Esophagus squamous epithelium (tissue), 5 donors: ENCODE measurements at regions not wholly inside any gene's neighbourhood (a gene's known extent, or its start where the extent isn't known, plus 50 kb on each side); places are given as distances from the start of the nearest gene placed in this dataset.

Source experiments
- DNase-seq: peaks from one replicate; lab custom pipeline; 2025; lab: John Stamatoyannopoulos, UW
- H3K27ac ChIP-seq, 4 donors: fragments of 200-600 bp; sonication (generic); one replicate each; pipeline ENCODE4 v1.5.1; 2016 to 2019; ENCODE audit warnings: mild to moderate bottlenecking in 1 of 4
- H3K27me3 ChIP-seq, 4 donors: fragments of 200-600 bp; sonication (generic); 1 replicate in 3 of 4; 2 replicates in 1 of 4; pipeline versions ENCODE4 v1.5.1 to v1.6.0; 2017 to 2021; ENCODE audit warnings: antibody characterized with exemption in 1 of 4
- H3K36me3 ChIP-seq, 3 donors: fragments of 200-600 bp; sonication (generic); one replicate each; pipeline ENCODE4 v1.5.1; 2016 to 2019
- H3K4me1 ChIP-seq, 3 donors: fragments of 200-600 bp; sonication (generic); one replicate each; pipeline ENCODE4 v1.5.1; 2017 to 2019
- H3K4me3 ChIP-seq, 4 donors: fragments of 200-600 bp; sonication (generic); 1 replicate in 3 of 4; 2 replicates in 1 of 4; pipeline ENCODE4 v1.5.1; 2016 to 2019; ENCODE audit warnings: mild to moderate bottlenecking in 2 of 4, moderate library complexity in 1 of 4
- H3K9me3 ChIP-seq, 3 donors: fragments of 200-600 bp; sonication (generic); one replicate each; pipeline ENCODE4 v1.5.1; 2016 to 2019
- POLR2A ChIP-seq, 4 donors: fragments of 450-650 bp; IDR thresholded peaks; one replicate each; pipeline ENCODE4 v1.6.1; 2017; ENCODE audit warnings: antibody characterized with exemption in 4 of 4, mild to moderate bottlenecking in 4 of 4, moderate library complexity in 3 of 4
- WGBS, 2 donors: methylation state at CpG; one replicate each; pipeline ENCODE4 v1.1.5; 2018; 5-methylcytosine and 5-hydroxymethylcytosine counted together
- intact Hi-C: fragments of 100-400 bp; cut with DNase I; formaldehyde crosslinking; loops from one replicate; pipeline ENCODE4 v1.15.0; 2022
- TF ChIP-seq, protein P1 (sequence below), 6 experiments: fragments of 450-650 bp in 4 of 6; fragments of 200-600 bp in 2 of 6; sonication (generic) in 2 of 6; IDR thresholded peaks; one replicate each; pipeline ENCODE4 v1.5.1; 2016 to 2019; ENCODE audit warnings: antibody characterized with exemption in 6 of 6, mild to moderate bottlenecking in 4 of 6, moderate library complexity in 4 of 6
- donor health status: DM: yes; HTN: yes; CAD: no.

DNA sequence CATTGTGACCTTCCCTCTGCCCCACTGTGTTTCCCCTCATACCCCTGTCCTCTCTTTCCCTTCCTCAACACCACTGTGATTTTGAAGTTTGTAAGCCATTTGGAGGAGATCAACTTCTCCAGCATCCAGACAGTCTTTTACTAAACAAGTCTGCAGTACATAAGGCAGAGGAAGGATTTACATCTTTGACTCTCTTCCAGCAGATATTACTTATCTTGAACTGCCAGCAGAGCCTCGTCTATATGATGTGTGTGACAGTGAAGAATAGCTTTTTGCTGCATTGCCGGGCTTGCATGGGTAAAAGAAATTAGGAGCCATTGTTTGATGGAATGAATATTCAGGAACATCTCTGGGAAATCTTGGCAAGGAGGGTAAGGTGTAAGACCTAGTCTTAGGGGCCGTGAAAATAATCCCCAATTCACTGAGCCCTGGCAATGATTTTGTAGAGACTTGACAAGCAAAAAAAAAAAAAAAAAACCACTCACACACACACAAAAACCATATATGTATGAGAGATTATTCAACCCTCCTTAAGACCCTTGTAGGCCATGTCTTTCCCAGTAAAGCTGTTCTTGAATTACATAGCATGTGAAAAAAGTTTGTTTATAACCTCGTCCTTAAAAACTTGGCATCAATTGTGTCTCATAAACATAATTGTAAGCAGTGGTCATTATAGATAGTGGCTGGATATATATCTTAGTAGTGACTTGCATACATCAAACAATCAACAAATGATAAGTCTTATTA, 903.9 kb downstream of the CDH11 start:
- Histone ChIP-seq H3K4me3 (no peak overlapping the region), H3K27me3 (no peaks in the 10 kb centered on the region), H3K36me3 (no peaks in the 10 kb centered on the region), H3K9me3 (no peaks in the 10 kb centered on the region), H3K4me1 (no peaks in the 10 kb centered on the region), H3K27ac (no peak overlapping the region)
- 28 to 38% methylated on average over 4 of the region's 4 CpGs for WGBS, 2 donors
- no peak for TF ChIP-seq POLR2A (IDR thresholded peaks at IDR 0.05)
- TF ChIP-seq, protein P1, sequence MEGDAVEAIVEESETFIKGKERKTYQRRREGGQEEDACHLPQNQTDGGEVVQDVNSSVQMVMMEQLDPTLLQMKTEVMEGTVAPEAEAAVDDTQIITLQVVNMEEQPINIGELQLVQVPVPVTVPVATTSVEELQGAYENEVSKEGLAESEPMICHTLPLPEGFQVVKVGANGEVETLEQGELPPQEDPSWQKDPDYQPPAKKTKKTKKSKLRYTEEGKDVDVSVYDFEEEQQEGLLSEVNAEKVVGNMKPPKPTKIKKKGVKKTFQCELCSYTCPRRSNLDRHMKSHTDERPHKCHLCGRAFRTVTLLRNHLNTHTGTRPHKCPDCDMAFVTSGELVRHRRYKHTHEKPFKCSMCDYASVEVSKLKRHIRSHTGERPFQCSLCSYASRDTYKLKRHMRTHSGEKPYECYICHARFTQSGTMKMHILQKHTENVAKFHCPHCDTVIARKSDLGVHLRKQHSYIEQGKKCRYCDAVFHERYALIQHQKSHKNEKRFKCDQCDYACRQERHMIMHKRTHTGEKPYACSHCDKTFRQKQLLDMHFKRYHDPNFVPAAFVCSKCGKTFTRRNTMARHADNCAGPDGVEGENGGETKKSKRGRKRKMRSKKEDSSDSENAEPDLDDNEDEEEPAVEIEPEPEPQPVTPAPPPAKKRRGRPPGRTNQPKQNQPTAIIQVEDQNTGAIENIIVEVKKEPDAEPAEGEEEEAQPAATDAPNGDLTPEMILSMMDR (IDR thresholded peaks at IDR 0.05): no peak
- DNase-seq: no peak
- intact Hi-C loops: no loop called here

DNA sequence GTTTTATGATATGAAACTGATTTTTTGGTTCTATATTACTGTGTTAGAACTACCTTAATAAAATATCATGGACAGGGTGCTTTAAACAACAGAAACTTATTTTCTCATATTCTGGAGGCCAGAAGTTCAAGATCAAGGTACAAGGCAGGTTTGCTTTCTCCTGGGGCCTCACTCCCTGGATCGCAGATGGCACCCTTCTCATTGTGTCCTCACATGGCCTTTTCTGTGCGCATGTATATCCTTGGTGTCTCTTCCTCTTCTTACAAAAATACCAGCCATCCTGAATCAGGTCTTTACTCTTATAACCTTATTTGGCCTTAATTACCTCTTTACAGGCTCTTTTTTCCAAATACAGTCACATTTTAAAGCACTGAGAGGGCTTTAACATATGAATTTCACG, 906.1 kb downstream of the CDH11 start:
- intact Hi-C loops: no loop called here
- H3K36me3 ChIP-seq: no peaks in the 10 kb centered on the region
- H3K27ac ChIP-seq: no peak overlapping the region
- no peaks in the 10 kb centered on the region for H3K27me3 ChIP-seq
- H3K4me1 ChIP-seq: no peaks in the 10 kb centered on the region
- DNase-seq: no peak
- no peak overlapping the region for H3K4me3 ChIP-seq
- no peaks in the 10 kb centered on the region for H3K9me3 ChIP-seq
- TF ChIP-seq, protein P1 (IDR thresholded peaks at IDR 0.05): no peak
- no peak for TF ChIP-seq POLR2A (IDR thresholded peaks at IDR 0.05)
- WGBS, 2 donors: 81 to 88% methylated on average over 3 of the region's 3 CpGs

DNA sequence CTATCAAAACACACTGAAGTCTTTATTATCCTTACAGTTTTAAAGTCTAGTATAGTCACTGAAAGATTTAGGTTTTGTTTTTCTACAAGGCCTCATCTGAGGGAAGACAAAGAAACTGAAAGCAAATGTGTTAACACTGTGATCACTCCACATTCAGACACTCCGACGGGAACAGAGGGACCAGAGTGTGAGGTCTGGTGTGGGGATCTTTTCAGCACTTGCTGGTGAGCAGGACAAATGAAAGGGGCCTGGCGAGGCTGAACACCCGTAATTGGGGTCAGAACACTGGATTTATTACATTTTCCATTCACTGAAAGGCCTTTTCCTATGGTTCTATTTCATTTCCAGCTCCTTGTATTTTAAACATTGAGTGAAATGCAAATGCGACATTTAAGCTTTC, 910.5 kb downstream of the CDH11 start:
- Histone ChIP-seq H3K9me3 (no peaks in the 10 kb centered on the region), H3K4me3 (no peak overlapping the region), H3K36me3 (no peaks in the 10 kb centered on the region), H3K27me3 (no peaks in the 10 kb centered on the region), H3K27ac (no peak overlapping the region), H3K4me1 (no peaks in the 10 kb centered on the region)
- intact Hi-C loops: no loop called here
- WGBS, 2 donors: 48 to 59% methylated on average over 5 of the region's 5 CpGs
- DNase-seq: no peak
- TF ChIP-seq, protein P1 (IDR thresholded peaks at IDR 0.05): no peak
- no peak for TF ChIP-seq POLR2A (IDR thresholded peaks at IDR 0.05)

DNA sequence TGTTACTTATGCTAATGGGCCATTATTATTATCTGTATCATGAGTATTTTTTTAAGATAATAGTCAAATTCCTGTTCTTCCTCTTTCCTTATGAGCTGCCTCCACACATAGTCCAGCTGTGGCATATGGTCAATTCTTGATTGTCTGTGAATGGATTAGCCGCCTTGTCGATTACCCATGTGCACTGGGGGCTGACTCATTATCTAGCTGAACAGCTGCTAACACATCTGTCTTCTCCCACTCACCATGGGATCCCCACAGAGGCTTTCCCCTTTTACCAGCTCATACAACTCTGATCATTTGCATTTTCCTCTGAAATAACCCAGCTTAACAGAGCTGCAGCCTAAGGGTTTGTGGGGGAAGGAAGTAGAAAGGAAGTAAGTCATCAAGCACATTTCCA, 915.0 kb downstream of the CDH11 start:
- H3K4me1 ChIP-seq: no peaks in the 10 kb centered on the region
- no peaks in the 10 kb centered on the region for H3K36me3 ChIP-seq
- no peak overlapping the region for H3K27ac ChIP-seq
- intact Hi-C loops: no loop called here
- H3K9me3 ChIP-seq: no peaks in the 10 kb centered on the region
- DNase-seq: no peak
- TF ChIP-seq, protein P1 (IDR thresholded peaks at IDR 0.05): no peak
- TF ChIP-seq POLR2A (IDR thresholded peaks at IDR 0.05): no peak
- H3K27me3 ChIP-seq: no peaks in the 10 kb centered on the region
- WGBS, 2 donors: 65 to 70% methylated on average over 2 of the region's 2 CpGs
- H3K4me3 ChIP-seq: no peak overlapping the region

DNA sequence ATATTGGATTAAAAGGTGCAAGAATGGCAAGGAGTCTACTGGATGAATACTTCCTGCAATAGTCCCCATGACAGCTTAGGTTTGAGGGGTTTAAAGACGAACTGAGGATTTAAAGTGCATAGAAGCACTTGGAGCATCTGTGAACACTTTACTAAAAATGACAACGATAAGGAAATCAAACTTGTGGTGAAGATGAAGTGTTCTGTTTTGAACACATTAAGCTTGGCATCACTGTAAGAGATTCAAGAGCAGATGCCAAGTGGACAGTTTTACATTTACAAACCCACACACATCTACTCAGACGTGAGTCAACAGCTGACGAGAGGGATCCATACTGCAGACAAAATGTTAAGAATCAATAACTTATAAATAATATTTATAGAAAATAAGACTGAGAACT, 918.7 kb downstream of the CDH11 start:
- H3K27me3 ChIP-seq: no peaks in the 10 kb centered on the region
- 71 to 72% methylated on average over 4 of the region's 4 CpGs for WGBS, 2 donors
- H3K9me3 ChIP-seq: no peaks in the 10 kb centered on the region
- no peak for DNase-seq
- no peak overlapping the region for H3K4me3 ChIP-seq
- intact Hi-C loops: no loop called here
- no peak overlapping the region for H3K27ac ChIP-seq
- no peaks in the 10 kb centered on the region for H3K36me3 ChIP-seq
- no peaks in the 10 kb centered on the region for H3K4me1 ChIP-seq
- TF ChIP-seq POLR2A (IDR thresholded peaks at IDR 0.05): no peak
- TF ChIP-seq, protein P1 (IDR thresholded peaks at IDR 0.05): no peak
